ENCODE measurements at regions not wholly inside any gene's neighbourhood (a gene's known extent, or its start where the extent isn't known, plus 50 kb on each side); places are given as distances from the start of the nearest gene placed in this dataset.

DNA sequence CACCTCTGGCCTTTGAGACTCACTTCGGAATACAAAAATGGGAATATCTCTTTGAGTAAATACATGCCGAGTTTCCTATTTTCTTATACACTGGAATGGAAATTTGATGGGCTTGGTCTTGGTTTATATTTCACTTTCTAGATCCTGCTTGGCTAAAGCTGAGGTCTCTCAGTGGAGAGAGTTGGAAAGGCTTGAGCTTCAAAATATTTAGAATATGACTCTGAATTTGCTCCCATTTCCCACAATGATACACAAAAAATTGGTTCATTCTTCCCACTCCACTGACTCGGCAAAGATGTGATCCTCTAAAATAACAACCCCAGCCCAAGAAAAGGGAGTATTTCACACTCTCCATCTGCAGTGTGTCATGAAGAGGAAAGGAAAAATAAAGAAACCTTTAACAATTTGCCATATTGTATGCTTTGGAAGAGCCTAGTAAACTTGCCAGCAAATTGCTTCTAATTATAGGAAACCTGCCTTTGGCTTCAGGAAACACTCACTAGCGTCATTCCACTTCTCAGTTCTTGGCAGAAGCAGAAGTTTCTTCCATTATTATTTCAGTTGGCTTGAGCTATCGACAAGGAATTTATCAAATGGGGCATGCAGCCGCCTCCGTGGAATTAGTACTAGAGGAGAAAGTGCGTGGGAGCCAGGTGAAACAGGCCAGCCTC is 302.9 kb downstream of the NSG2 start (continued):
- TF ChIP-seq, protein P1, sequence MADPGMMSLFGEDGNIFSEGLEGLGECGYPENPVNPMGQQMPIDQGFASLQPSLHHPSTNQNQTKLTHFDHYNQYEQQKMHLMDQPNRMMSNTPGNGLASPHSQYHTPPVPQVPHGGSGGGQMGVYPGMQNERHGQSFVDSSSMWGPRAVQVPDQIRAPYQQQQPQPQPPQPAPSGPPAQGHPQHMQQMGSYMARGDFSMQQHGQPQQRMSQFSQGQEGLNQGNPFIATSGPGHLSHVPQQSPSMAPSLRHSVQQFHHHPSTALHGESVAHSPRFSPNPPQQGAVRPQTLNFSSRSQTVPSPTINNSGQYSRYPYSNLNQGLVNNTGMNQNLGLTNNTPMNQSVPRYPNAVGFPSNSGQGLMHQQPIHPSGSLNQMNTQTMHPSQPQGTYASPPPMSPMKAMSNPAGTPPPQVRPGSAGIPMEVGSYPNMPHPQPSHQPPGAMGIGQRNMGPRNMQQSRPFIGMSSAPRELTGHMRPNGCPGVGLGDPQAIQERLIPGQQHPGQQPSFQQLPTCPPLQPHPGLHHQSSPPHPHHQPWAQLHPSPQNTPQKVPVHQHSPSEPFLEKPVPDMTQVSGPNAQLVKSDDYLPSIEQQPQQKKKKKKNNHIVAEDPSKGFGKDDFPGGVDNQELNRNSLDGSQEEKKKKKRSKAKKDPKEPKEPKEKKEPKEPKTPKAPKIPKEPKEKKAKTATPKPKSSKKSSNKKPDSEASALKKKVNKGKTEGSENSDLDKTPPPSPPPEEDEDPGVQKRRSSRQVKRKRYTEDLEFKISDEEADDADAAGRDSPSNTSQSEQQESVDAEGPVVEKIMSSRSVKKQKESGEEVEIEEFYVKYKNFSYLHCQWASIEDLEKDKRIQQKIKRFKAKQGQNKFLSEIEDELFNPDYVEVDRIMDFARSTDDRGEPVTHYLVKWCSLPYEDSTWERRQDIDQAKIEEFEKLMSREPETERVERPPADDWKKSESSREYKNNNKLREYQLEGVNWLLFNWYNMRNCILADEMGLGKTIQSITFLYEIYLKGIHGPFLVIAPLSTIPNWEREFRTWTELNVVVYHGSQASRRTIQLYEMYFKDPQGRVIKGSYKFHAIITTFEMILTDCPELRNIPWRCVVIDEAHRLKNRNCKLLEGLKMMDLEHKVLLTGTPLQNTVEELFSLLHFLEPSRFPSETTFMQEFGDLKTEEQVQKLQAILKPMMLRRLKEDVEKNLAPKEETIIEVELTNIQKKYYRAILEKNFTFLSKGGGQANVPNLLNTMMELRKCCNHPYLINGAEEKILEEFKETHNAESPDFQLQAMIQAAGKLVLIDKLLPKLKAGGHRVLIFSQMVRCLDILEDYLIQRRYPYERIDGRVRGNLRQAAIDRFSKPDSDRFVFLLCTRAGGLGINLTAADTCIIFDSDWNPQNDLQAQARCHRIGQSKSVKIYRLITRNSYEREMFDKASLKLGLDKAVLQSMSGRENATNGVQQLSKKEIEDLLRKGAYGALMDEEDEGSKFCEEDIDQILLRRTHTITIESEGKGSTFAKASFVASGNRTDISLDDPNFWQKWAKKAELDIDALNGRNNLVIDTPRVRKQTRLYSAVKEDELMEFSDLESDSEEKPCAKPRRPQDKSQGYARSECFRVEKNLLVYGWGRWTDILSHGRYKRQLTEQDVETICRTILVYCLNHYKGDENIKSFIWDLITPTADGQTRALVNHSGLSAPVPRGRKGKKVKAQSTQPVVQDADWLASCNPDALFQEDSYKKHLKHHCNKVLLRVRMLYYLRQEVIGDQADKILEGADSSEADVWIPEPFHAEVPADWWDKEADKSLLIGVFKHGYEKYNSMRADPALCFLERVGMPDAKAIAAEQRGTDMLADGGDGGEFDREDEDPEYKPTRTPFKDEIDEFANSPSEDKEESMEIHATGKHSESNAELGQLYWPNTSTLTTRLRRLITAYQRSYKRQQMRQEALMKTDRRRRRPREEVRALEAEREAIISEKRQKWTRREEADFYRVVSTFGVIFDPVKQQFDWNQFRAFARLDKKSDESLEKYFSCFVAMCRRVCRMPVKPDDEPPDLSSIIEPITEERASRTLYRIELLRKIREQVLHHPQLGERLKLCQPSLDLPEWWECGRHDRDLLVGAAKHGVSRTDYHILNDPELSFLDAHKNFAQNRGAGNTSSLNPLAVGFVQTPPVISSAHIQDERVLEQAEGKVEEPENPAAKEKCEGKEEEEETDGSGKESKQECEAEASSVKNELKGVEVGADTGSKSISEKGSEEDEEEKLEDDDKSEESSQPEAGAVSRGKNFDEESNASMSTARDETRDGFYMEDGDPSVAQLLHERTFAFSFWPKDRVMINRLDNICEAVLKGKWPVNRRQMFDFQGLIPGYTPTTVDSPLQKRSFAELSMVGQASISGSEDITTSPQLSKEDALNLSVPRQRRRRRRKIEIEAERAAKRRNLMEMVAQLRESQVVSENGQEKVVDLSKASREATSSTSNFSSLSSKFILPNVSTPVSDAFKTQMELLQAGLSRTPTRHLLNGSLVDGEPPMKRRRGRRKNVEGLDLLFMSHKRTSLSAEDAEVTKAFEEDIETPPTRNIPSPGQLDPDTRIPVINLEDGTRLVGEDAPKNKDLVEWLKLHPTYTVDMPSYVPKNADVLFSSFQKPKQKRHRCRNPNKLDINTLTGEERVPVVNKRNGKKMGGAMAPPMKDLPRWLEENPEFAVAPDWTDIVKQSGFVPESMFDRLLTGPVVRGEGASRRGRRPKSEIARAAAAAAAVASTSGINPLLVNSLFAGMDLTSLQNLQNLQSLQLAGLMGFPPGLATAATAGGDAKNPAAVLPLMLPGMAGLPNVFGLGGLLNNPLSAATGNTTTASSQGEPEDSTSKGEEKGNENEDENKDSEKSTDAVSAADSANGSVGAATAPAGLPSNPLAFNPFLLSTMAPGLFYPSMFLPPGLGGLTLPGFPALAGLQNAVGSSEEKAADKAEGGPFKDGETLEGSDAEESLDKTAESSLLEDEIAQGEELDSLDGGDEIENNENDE (IDR thresholded peaks at IDR 0.05; ENCODE audit: insufficient replicate concordance, low read length): no peak
- no peak for TF ChIP-seq CBX5 (IDR thresholded peaks at IDR 0.05; ENCODE audit: low read depth, low read length)
- TF ChIP-seq CBX8 (IDR thresholded peaks at IDR 0.05; ENCODE audit: borderline replicate concordance, low read depth, low read length): no peak
- TF ChIP-seq, protein P2, sequence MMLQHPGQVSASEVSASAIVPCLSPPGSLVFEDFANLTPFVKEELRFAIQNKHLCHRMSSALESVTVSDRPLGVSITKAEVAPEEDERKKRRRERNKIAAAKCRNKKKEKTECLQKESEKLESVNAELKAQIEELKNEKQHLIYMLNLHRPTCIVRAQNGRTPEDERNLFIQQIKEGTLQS (IDR thresholded peaks at IDR 0.05; ENCODE audit: insufficient read depth, low read depth, low read length): no peak
- no peak for TF ChIP-seq TCF12 (IDR thresholded peaks at IDR 0.05; ENCODE audit: low read depth, low read length)
